ENCODE measurements at regions not wholly inside any gene's neighbourhood (a gene's known extent, or its start where the extent isn't known, plus 50 kb on each side); places are given as distances from the start of the nearest gene placed in this dataset.

GRCh38 chr14:104291123-104292000 is 153.0 kb downstream of the KIF26A start:
- in situ Hi-C loops (cut with MboI; ENCODE audit: low sequenced_read_pairs, unreplicated experiment): no loop called here

GRCh38 chr14:104292084-104292970 is 153.9 kb downstream of the KIF26A start:
- TF ChIP-seq, protein P1, sequence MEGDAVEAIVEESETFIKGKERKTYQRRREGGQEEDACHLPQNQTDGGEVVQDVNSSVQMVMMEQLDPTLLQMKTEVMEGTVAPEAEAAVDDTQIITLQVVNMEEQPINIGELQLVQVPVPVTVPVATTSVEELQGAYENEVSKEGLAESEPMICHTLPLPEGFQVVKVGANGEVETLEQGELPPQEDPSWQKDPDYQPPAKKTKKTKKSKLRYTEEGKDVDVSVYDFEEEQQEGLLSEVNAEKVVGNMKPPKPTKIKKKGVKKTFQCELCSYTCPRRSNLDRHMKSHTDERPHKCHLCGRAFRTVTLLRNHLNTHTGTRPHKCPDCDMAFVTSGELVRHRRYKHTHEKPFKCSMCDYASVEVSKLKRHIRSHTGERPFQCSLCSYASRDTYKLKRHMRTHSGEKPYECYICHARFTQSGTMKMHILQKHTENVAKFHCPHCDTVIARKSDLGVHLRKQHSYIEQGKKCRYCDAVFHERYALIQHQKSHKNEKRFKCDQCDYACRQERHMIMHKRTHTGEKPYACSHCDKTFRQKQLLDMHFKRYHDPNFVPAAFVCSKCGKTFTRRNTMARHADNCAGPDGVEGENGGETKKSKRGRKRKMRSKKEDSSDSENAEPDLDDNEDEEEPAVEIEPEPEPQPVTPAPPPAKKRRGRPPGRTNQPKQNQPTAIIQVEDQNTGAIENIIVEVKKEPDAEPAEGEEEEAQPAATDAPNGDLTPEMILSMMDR (IDR thresholded peaks at IDR 0.05; ENCODE audit: borderline replicate concordance, control extremely low read depth, extremely low read depth, insufficient read depth, missing control alignments): no peak
- DNase-seq (ENCODE audit: low spot score): no peak
- in situ Hi-C loops (cut with MboI; ENCODE audit: low sequenced_read_pairs, unreplicated experiment): no loop called here

More at GRCh38 chr14:104291123-104292000, 153.0 kb downstream of the KIF26A start:
- TF ChIP-seq, protein P1 (IDR thresholded peaks at IDR 0.05; ENCODE audit: borderline replicate concordance, control extremely low read depth, extremely low read depth, insufficient read depth, missing control alignments): no peak
- DNase-seq (ENCODE audit: low spot score): no peak

DNA sequence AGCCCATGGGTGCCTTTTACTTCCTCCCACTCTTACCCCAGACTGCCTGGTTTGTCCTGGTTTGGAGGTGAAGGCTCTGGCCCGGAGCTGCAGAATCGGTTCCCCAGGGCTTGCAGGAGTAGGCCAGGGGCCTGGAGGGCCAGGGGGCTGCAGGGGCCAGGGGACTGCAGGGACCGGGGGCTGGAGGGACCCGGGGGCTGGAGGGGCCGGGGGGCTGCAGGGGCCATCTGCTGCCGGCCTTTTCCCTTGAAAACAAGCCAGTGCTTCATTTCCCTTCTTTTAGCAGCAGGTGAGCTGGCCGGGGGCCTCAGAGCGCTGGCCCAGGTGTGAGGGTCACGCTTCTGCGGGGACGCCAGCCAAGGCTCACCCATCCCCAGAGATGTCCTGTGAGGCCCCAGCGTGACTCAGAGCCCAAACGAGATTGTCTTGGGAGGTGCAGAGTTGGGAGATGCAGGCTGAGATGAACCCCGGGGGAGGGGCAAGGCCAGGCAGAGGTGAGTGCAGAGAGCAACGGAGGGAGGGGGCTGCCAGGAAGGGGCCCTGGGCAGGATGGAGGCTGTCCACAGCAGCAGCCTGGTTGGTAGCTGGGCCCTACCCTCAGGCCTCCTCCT is 154.9 kb downstream of the KIF26A start:
- TF ChIP-seq, protein P1 (IDR thresholded peaks at IDR 0.05; ENCODE audit: borderline replicate concordance, control extremely low read depth, extremely low read depth, insufficient read depth, missing control alignments): no peak
- DNase-seq (ENCODE audit: low spot score): no peak
- in situ Hi-C loops (cut with MboI; ENCODE audit: low sequenced_read_pairs, unreplicated experiment): no loop called here

DNA sequence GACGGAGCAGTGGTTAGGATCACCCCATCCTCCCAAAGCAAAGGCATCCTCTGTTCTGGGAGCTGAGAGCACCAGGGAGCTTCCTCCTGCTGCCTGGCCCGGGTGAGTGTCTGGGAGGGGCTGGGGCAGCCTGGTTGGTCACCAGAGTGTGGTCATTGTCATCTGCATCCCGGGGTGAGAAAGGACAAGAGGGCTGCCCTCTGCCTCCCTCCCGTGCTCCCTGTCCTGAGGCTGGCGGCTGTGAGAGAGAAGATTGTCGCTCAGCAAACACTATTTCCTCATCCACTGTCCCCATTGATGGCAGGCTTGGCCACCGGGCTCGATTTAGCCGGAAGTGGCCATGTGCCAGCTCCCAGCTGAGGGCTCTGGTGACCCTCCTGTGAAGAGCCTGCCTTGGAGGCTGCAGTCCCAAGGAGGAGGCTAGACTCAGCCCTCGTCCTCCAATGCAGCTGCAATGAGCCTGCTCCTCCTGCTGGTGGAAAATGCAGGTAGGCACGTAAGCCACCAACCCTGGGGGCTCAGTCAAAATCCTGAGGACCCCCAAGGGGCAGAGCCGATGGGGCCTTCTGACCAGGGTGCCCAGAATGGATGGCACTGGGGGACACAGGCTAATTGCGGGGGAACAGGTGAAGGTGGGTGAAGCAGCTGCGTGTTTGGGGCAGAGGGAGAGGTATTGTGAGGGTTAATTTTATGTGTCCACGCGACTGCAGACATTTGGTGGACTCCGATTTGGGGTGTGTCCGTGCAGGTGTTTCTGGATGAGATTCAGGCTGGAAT is 155.7 kb downstream of the KIF26A start:
- in situ Hi-C loops (cut with MboI; ENCODE audit: low sequenced_read_pairs, unreplicated experiment): no loop called here
- DNase-seq (ENCODE audit: low spot score): no peak
- TF ChIP-seq, protein P1 (IDR thresholded peaks at IDR 0.05; ENCODE audit: borderline replicate concordance, control extremely low read depth, extremely low read depth, insufficient read depth, missing control alignments): no peak

DNA sequence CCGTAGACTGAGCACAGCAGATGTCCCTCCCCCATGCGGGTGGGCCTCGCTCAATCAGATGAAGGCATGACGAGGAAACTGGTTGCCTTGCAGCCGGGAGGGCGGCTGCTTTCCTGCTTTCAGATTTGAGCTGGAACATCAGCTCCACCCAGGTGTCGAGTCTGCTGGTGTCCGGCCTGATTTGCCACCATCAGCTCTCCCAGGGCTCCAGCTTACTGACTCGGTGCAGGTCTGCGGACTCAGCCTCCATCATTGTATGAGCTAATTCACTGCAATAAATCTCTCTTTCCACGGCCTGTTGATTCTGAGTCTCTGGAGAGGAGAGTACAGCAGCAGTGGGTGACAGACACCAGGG is 156.2 kb downstream of the KIF26A start:
- TF ChIP-seq, protein P1 (IDR thresholded peaks at IDR 0.05; ENCODE audit: borderline replicate concordance, control extremely low read depth, extremely low read depth, insufficient read depth, missing control alignments): no peak
- in situ Hi-C loops (cut with MboI; ENCODE audit: low sequenced_read_pairs, unreplicated experiment): no loop called here

More for the DNA sequence above, 156.2 kb downstream of the KIF26A start:
- no peak for DNase-seq (ENCODE audit: low spot score)
